ENCODE measurements at regions not wholly inside any gene's neighbourhood (a gene's known extent, or its start where the extent isn't known, plus 50 kb on each side); places are given as distances from the start of the nearest gene placed in this dataset.
"Not testable (repeated sequence)": the region's sequence is repeated elsewhere in the genome, so short reads cannot be mapped to it uniquely, and the experiment has no call there.

GRCh38 chr5:123719004-123719403 is 207.0 kb downstream of the CSNK1G3 start:
- no peak for DNase-seq

GRCh38 chr5:123718238-123718637 is 206.3 kb downstream of the CSNK1G3 start:
- no peak for DNase-seq

- no peak for DNase-seq
Observed at GRCh38 chr5:123717139-123717538, 205.2 kb downstream of the CSNK1G3 start.

GRCh38 chr5:123710031-123710430 is 198.1 kb downstream of the CSNK1G3 start:
- no peak for DNase-seq

GRCh38 chr5:123709422-123709821 is 197.4 kb downstream of the CSNK1G3 start:
- DNase-seq = no peak

GRCh38 chr5:123708074-123708806 is 196.3 kb downstream of the CSNK1G3 start:
- no peak for DNase-seq

GRCh38 chr5:123706531-123706930 is 194.6 kb downstream of the CSNK1G3 start:
- DNase-seq = no peak

- DNase-seq = no peak
Observed at GRCh38 chr5:123705741-123706140, 193.8 kb downstream of the CSNK1G3 start.

- no peak for DNase-seq
Observed at GRCh38 chr5:123701511-123702200, 189.7 kb downstream of the CSNK1G3 start.

- no peak for DNase-seq
Observed at GRCh38 chr5:123700624-123701287, 188.8 kb downstream of the CSNK1G3 start.

- DNase-seq = no peak
Observed at GRCh38 chr5:123699571-123699970, 187.6 kb downstream of the CSNK1G3 start.

GRCh38 chr5:123698937-123699336 is 187.0 kb downstream of the CSNK1G3 start:
- not testable (repeated sequence) for DNase-seq

GRCh38 chr5:123696921-123697341 is 185.0 kb downstream of the CSNK1G3 start:
- no peak for DNase-seq

- DNase-seq = no peak
Observed at GRCh38 chr5:123690821-123691220, 178.8 kb downstream of the CSNK1G3 start.

GRCh38 chr5:123681061-123681460 is 169.1 kb downstream of the CSNK1G3 start:
- no peak for DNase-seq

- peak; percentile 7 for DNase-seq
Observed at GRCh38 chr5:123673107-123673506, 161.1 kb downstream of the CSNK1G3 start.

GRCh38 chr5:123671711-123672456 is 159.9 kb downstream of the CSNK1G3 start:
- DNase-seq = no peak

GRCh38 chr5:123671042-123671441 is 159.1 kb downstream of the CSNK1G3 start:
- DNase-seq = peak; percentile 53
